ENCODE measurements at regions not wholly inside any gene's neighbourhood (a gene's known extent, or its start where the extent isn't known, plus 50 kb on each side); places are given as distances from the start of the nearest gene placed in this dataset.

DNA sequence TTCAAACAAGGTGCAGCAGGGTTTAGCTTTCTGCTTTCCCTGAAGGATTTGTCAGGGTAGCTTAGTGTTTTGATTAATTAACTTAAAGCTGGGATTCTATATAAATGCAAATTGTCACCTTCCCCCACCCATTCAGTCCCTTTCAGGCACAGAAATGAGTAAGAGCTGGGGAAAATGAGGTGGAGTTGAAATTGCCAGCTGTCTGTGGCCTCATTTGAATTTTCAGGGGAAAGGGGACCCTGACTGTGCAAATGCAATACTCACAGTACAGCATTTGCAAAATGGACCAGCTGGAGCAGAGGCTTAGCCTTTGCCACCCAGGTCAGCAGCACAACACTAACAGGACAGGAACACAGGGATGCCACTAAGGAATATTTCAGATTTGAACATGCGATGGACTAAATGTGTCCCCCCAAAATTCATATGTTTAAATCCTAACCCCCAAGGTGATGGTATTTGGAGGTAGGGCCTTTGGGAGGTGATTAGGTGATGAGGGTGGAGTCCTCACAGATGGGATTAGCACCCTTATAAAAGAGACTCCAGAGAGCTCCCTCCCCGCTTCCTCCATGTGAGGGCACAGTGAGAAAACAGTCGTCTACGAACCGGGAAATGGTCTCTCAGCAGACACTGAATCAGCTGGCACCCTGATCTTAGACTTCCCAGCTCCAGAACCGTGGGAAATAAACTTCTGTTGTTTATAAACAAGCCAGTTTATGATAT, 59.5 kb upstream of the CYSLTR2 start:
- no peak for TF ChIP-seq USF1 (IDR thresholded peaks at IDR 0.05)
- TF ChIP-seq CREB1 (IDR thresholded peaks at IDR 0.05; ENCODE audit: low read depth) = no peak

All from Ishikawa (cell line).